ENCODE measurements at regions not wholly inside any gene's neighbourhood (a gene's known extent, or its start where the extent isn't known, plus 50 kb on each side); places are given as distances from the start of the nearest gene placed in this dataset.

GRCh38 chr20:60540591-60540990, 582.4 kb downstream of the CDH26 start:
- no peak for DNase-seq

- peak; percentile 9 for DNase-seq
These were observed 583.8 kb downstream of the CDH26 start for GRCh38 chr20:60541991-60542390.

GRCh38 chr20:60543598-60543997, 585.4 kb downstream of the CDH26 start:
- DNase-seq: no peak

- no peak for DNase-seq
These were observed 594.9 kb downstream of the CDH26 start for GRCh38 chr20:60553095-60553494.

- no peak for DNase-seq
These were observed 600.3 kb downstream of the CDH26 start for GRCh38 chr20:60558486-60558885.

GRCh38 chr20:60559462-60559861, 601.2 kb downstream of the CDH26 start:
- no peak for DNase-seq

- no peak for DNase-seq
These were observed 602.8 kb downstream of the CDH26 start for GRCh38 chr20:60561052-60561451.

GRCh38 chr20:60565083-60565482, 606.9 kb downstream of the CDH26 start:
- DNase-seq: no peak

GRCh38 chr20:60565551-60565950, 607.3 kb downstream of the CDH26 start:
- no peak for DNase-seq

- DNase-seq: no peak
These were observed 610.9 kb downstream of the CDH26 start for GRCh38 chr20:60569116-60569515.

GRCh38 chr20:60570481-60571277, 612.5 kb downstream of the CDH26 start:
- DNase-seq: peak; percentile 72

- no peak for DNase-seq
These were observed 614.9 kb downstream of the CDH26 start for GRCh38 chr20:60573003-60573680.

GRCh38 chr20:60576236-60576635, 618.0 kb downstream of the CDH26 start:
- no peak for DNase-seq

GRCh38 chr20:60579941-60580515, 621.8 kb downstream of the CDH26 start:
- DNase-seq: no peak

- peak; percentile 8 for DNase-seq
These were observed 623.4 kb downstream of the CDH26 start for GRCh38 chr20:60581606-60582115.

GRCh38 chr20:60583741-60584140, 625.5 kb downstream of the CDH26 start:
- no peak for DNase-seq

GRCh38 chr20:60584221-60584620, 626.0 kb downstream of the CDH26 start:
- no peak for DNase-seq

- no peak for DNase-seq
These were observed 627.4 kb downstream of the CDH26 start for GRCh38 chr20:60585651-60586050.

GRCh38 chr20:60586269-60587050, 628.2 kb downstream of the CDH26 start:
- peak; percentile 83 for DNase-seq

GRCh38 chr20:60587986-60588385, 629.8 kb downstream of the CDH26 start:
- peak; percentile 9 for DNase-seq

GRCh38 chr20:60589623-60590022, 631.4 kb downstream of the CDH26 start:
- no peak for DNase-seq

GRCh38 chr20:60591172-60591799, 633.1 kb downstream of the CDH26 start:
- no peak for DNase-seq

- no peak for DNase-seq
These were observed 640.3 kb downstream of the CDH26 start for GRCh38 chr20:60598528-60598927.

Data from NCI-H82 (cell line).